Fibroblast of gingiva (primary cell): ENCODE measurements at regions not wholly inside any gene's neighbourhood (a gene's known extent, or its start where the extent isn't known, plus 50 kb on each side); places are given as distances from the start of the nearest gene placed in this dataset.

Experiments used
- DNase-seq: peaks from one replicate; pipeline ENCODE4 v3.0.0-alpha.2; 2011; ENCODE audit warnings: low read depth

GRCh38 chr7:12518920-12519681 is 51.4 kb upstream of the SCIN start:
- no peak for DNase-seq

GRCh38 chr7:12519682-12520009 is 50.9 kb upstream of the SCIN start:
- no peak for DNase-seq
